ENCODE measurements at regions not wholly inside any gene's neighbourhood (a gene's known extent, or its start where the extent isn't known, plus 50 kb on each side); places are given as distances from the start of the nearest gene placed in this dataset.

DNA sequence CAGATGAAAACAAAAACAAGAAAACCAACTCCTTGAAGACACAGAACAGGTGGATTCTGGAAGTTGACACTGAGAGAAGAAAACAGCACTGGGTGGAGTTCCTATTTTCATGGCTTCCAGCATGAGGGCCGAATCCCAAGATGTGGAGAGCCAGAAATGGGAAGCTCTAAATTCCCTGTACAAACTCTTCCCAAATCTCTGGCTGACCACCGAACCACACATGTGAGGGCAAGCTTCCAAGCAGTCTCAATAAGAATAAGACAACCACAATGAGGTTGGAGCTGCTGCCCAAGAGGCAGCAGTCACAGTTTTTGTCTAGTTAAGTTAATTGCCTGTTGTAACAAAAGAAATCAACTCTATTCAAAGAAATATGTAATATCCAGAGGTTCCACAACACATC, 339.3 kb upstream of the SLC30A5 start:
- intact Hi-C loops (cut with micrococcal nuclease; ENCODE audit: unreplicated experiment) = no loop called here
- ChIA-PET POLR2A (ENCODE audit: low non-redundant PET) (no interaction called here), CTCF (no interaction called here)
- no peaks in the 10 kb centered on the region for H3K27me3 ChIP-seq (replicated peaks; ENCODE audit: insufficient read depth, low read depth, low read length, poor library complexity)
- no peak for DNase-seq (ENCODE audit: low spot score)
- H3K4me1 ChIP-seq (ENCODE audit: insufficient read depth, low read length, poor library complexity, severe bottlenecking) = no peaks in the 10 kb centered on the region
- H3K36me3 ChIP-seq (ENCODE audit: insufficient read depth, low read length, poor library complexity, severe bottlenecking) = no peaks in the 10 kb centered on the region
- no peak overlapping the region for H3K4me3 ChIP-seq (ENCODE audit: low read depth, low read length, poor library complexity, severe bottlenecking)
- TF ChIP-seq, protein P1, sequence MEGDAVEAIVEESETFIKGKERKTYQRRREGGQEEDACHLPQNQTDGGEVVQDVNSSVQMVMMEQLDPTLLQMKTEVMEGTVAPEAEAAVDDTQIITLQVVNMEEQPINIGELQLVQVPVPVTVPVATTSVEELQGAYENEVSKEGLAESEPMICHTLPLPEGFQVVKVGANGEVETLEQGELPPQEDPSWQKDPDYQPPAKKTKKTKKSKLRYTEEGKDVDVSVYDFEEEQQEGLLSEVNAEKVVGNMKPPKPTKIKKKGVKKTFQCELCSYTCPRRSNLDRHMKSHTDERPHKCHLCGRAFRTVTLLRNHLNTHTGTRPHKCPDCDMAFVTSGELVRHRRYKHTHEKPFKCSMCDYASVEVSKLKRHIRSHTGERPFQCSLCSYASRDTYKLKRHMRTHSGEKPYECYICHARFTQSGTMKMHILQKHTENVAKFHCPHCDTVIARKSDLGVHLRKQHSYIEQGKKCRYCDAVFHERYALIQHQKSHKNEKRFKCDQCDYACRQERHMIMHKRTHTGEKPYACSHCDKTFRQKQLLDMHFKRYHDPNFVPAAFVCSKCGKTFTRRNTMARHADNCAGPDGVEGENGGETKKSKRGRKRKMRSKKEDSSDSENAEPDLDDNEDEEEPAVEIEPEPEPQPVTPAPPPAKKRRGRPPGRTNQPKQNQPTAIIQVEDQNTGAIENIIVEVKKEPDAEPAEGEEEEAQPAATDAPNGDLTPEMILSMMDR (conservative IDR thresholded peaks at IDR 0.05; ENCODE audit: low read depth, low read length) = no peak
- no peak for TF ChIP-seq EZH2 (IDR thresholded peaks at IDR 0.05; ENCODE audit: borderline replicate concordance, low read depth, low read length, poor library complexity, severe bottlenecking)
- no peak overlapping the region for H3K27ac ChIP-seq (ENCODE audit: low read depth, low read length, poor library complexity, severe bottlenecking)
- no peaks in the 10 kb centered on the region for H3K9me3 ChIP-seq (ENCODE audit: low read depth, low read length, poor library complexity, severe bottlenecking)
- BruUV-seq (replicated peaks) = no TSS peak

DNA sequence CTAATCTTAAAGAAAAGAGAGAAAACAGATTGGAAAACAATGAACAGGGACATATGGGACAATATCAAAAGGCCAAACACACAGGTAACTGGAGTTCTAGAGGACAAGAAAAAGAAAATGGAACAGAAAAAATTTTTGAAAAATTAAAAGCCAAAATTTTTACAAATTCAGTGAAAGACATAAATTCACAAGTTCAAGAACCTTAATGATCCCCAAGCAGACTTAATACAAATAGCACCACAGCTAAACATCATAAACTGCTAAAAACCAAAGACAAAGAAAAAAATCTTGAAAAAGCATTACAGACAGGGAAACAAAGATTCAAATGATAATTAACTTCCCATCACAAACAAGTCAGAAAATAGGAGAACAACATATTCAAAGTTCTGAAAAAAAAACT, 338.5 kb upstream of the SLC30A5 start:
- no TSS peak for BruUV-seq (replicated peaks)
- POLR2A ChIA-PET (ENCODE audit: low non-redundant PET) = no interaction called here
- no peak for TF ChIP-seq EZH2 (IDR thresholded peaks at IDR 0.05; ENCODE audit: borderline replicate concordance, low read depth, low read length, poor library complexity, severe bottlenecking)
- TF ChIP-seq, protein P1 (conservative IDR thresholded peaks at IDR 0.05; ENCODE audit: low read depth, low read length) = no peak
- intact Hi-C loops (cut with micrococcal nuclease; ENCODE audit: unreplicated experiment) = no loop called here
- Histone ChIP-seq H3K4me1 (ENCODE audit: insufficient read depth, low read length, poor library complexity, severe bottlenecking) (no peaks in the 10 kb centered on the region), H3K36me3 (ENCODE audit: insufficient read depth, low read length, poor library complexity, severe bottlenecking) (no peaks in the 10 kb centered on the region), H3K27me3 (replicated peaks; ENCODE audit: insufficient read depth, low read depth, low read length, poor library complexity) (no peaks in the 10 kb centered on the region), H3K27ac (ENCODE audit: low read depth, low read length, poor library complexity, severe bottlenecking) (no peak overlapping the region), H3K9me3 (ENCODE audit: low read depth, low read length, poor library complexity, severe bottlenecking) (no peaks in the 10 kb centered on the region), H3K4me3 (ENCODE audit: low read depth, low read length, poor library complexity, severe bottlenecking) (no peak overlapping the region)
- CTCF ChIA-PET = no interaction called here
- no peak for DNase-seq (ENCODE audit: low spot score)

GRCh38 chr5:68757006-68757405, 336.8 kb upstream of the SLC30A5 start:
- Histone ChIP-seq H3K9me3 (ENCODE audit: low read depth, low read length, poor library complexity, severe bottlenecking) (no peaks in the 10 kb centered on the region), H3K27ac (ENCODE audit: low read depth, low read length, poor library complexity, severe bottlenecking) (no peak overlapping the region), H3K4me3 (ENCODE audit: low read depth, low read length, poor library complexity, severe bottlenecking) (no peak overlapping the region), H3K27me3 (replicated peaks; ENCODE audit: insufficient read depth, low read depth, low read length, poor library complexity) (no peaks in the 10 kb centered on the region), H3K4me1 (ENCODE audit: insufficient read depth, low read length, poor library complexity, severe bottlenecking) (no peaks in the 10 kb centered on the region), H3K36me3 (ENCODE audit: insufficient read depth, low read length, poor library complexity, severe bottlenecking) (no peaks in the 10 kb centered on the region)
- no peak for TF ChIP-seq EZH2 (IDR thresholded peaks at IDR 0.05; ENCODE audit: borderline replicate concordance, low read depth, low read length, poor library complexity, severe bottlenecking)
- TF ChIP-seq, protein P1 (conservative IDR thresholded peaks at IDR 0.05; ENCODE audit: low read depth, low read length) = no peak
- no peak for DNase-seq (ENCODE audit: low spot score)
- intact Hi-C loops (cut with micrococcal nuclease; ENCODE audit: unreplicated experiment) = no loop called here
- CTCF ChIA-PET = no interaction called here
- POLR2A ChIA-PET (ENCODE audit: low non-redundant PET) = no interaction called here
- BruUV-seq (replicated peaks) = no TSS peak

Measured in A673 (cell line).